SU-DHL-6 (cell line): ENCODE measurements at regions not wholly inside any gene's neighbourhood (a gene's known extent, or its start where the extent isn't known, plus 50 kb on each side); places are given as distances from the start of the nearest gene placed in this dataset.

ENCODE experiments used
- H2AFZ ChIP-seq: fragments of 200-600 bp; sonication (generic); 2 replicates; pipeline ENCODE4 v1.6.1; 2014; ENCODE audit warnings: low read depth, mild to moderate bottlenecking, moderate library complexity, mixed read lengths, antibody characterized with exemption, low read length; ENCODE audit not compliant: severe bottlenecking
- H3F3A ChIP-seq: fragments of 200-600 bp; shearing (Covaris generic); 2 replicates; pipeline ENCODE4 v1.6.0; 2016; ENCODE audit warnings: antibody characterized with exemption, mild to moderate bottlenecking; ENCODE audit not compliant: insufficient read depth
- H3K27ac ChIP-seq: fragments of 200-600 bp; sonication (generic); 2 replicates; pipeline ENCODE4 v1.5.1; 2016; ENCODE audit warnings: low read depth, mild to moderate bottlenecking, low read length, moderate library complexity, mixed read lengths
- H3K27me3 ChIP-seq: fragments of 200-600 bp; sonication (generic), shearing (Covaris generic); 2 replicates; pipeline ENCODE4 v1.6.0; 2014; ENCODE audit warnings: mild to moderate bottlenecking, low read length
- H3K36me3 ChIP-seq: fragments of 200-600 bp; sonication (generic); 2 replicates; pipeline ENCODE4 v1.6.1; 2014; ENCODE audit warnings: mild to moderate bottlenecking, low read length, mixed read lengths
- H3K4me2 ChIP-seq: fragments of 300-600, 200-600 bp; shearing (Covaris generic), sonication (generic); 2 replicates; pipeline ENCODE4 v1.6.0; 2014; ENCODE audit warnings: low read length, low read depth, mild to moderate bottlenecking; ENCODE audit not compliant: poor library complexity, severe bottlenecking
- H3K4me3 ChIP-seq: fragments of 200-600 bp; sonication (generic); 2 replicates; pipeline ENCODE4 v1.5.1; 2014; ENCODE audit warnings: antibody characterized with exemption, low read length, mild to moderate bottlenecking, mixed read lengths; ENCODE audit not compliant: insufficient read depth, poor library complexity, severe bottlenecking
- H3K79me2 ChIP-seq: fragments of 200-600 bp; sonication (generic); 2 replicates; pipeline ENCODE4 v1.6.1; 2014; ENCODE audit warnings: mild to moderate bottlenecking, low read length, moderate library complexity; ENCODE audit not compliant: insufficient read depth
- H3K9ac ChIP-seq: fragments of 200-600 bp; sonication (generic); 2 replicates; pipeline ENCODE4 v1.7.0; 2014; ENCODE audit warnings: mild to moderate bottlenecking, low read length
- H3K9me2 ChIP-seq: fragments of 200-600 bp; sonication (generic); replicated peaks from 2 replicates; pipeline ENCODE4 v1.6.1; 2014; ENCODE audit warnings: low read length; ENCODE audit not compliant: insufficient read depth
- H3K9me3 ChIP-seq: fragments of 200-600 bp; sonication (generic); 2 replicates; pipeline ENCODE4 v1.6.1; 2014; ENCODE audit warnings: low read length, mixed read lengths; ENCODE audit not compliant: insufficient read depth
- H4K20me1 ChIP-seq: fragments of 200-600 bp; sonication (generic); 2 replicates; pipeline ENCODE4 v1.6.1; 2014; ENCODE audit warnings: low read depth, mild to moderate bottlenecking, antibody characterized with exemption, low read length, moderate library complexity, mixed read lengths
- CTCF ChIP-seq: fragments of 200-600 bp; sonication (generic); IDR thresholded peaks from one replicate; pipeline ENCODE4 v1.5.1; 2017; ENCODE audit warnings: antibody characterized with exemption, mild to moderate bottlenecking, low read length, moderate library complexity; ENCODE audit not compliant: insufficient read depth, poor library complexity, severe bottlenecking
- EZH2phosphoT487 ChIP-seq: fragments of 200-600 bp; sonication (generic), shearing (Covaris generic); conservative IDR thresholded peaks from 2 replicates; pipeline ENCODE4 v1.6.1; 2018; ENCODE audit warnings: mild to moderate bottlenecking, antibody characterized with exemption, low read length, moderate library complexity, mixed read lengths

DNA sequence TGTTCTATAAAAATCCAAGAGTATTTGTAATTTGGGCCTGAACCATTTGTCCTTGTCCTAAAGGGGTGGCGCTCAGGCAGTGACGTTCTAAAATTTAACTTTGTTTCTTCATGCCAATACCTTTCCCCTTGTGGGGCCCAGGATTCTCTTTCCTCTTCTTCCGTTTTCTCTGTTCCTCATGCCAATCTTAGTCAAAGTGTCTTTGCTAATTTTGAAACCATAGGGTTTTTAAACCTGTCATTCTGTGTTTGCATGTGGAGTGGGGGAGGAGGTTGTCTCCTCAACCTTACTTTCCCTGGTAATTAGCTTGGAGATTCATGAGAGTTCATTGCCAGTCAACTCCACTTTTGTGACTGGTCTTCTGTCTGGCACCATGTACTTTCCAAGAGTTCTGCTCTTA, 337.1 kb downstream of the MAF start:
- no peaks in the 10 kb centered on the region for H4K20me1 ChIP-seq
- H3K36me3 ChIP-seq = no peaks in the 10 kb centered on the region
- H3K9me2 ChIP-seq = no peaks in the 10 kb centered on the region
- H3K27me3 ChIP-seq = no peaks in the 10 kb centered on the region
- no peak overlapping the region for H3K27ac ChIP-seq
- H3K9ac ChIP-seq = no peak overlapping the region
- no peak overlapping the region for H3K4me3 ChIP-seq
- H3K9me3 ChIP-seq = no peaks in the 10 kb centered on the region
- TF ChIP-seq EZH2phosphoT487 = no peak
- TF ChIP-seq CTCF = no peak
- H2AFZ ChIP-seq = no peak overlapping the region
- no peaks in the 10 kb centered on the region for H3F3A ChIP-seq
- H3K4me2 ChIP-seq = no peak overlapping the region
- H3K79me2 ChIP-seq = no peaks in the 10 kb centered on the region
